Vagina (tissue), 2 donors: ENCODE measurements at regions not wholly inside any gene's neighbourhood (a gene's known extent, or its start where the extent isn't known, plus 50 kb on each side); places are given as distances from the start of the nearest gene placed in this dataset.
"Not testable (repeated sequence)": the region's sequence is repeated elsewhere in the genome, so short reads cannot be mapped to it uniquely, and the experiment has no call there.

Experiments used
- DNase-seq, 2 donors: peaks; one replicate each; pipeline ENCODE4 v3.0.0-alpha.2; 2017; ENCODE audit errors: extremely low spot score in 2 of 2
- H3K27ac ChIP-seq: fragments of 200-600 bp; sonication (generic); one replicate; pipeline ENCODE4 v1.5.1; 2019
- H3K27me3 ChIP-seq: fragments of 200-600 bp; sonication (generic); one replicate; pipeline ENCODE4 v1.5.1; 2019
- H3K36me3 ChIP-seq, 2 donors: fragments of 200-600 bp; sonication (generic); one replicate each; pipeline ENCODE4 v1.5.1; 2017 to 2019
- H3K4me1 ChIP-seq: fragments of 200-600 bp; sonication (generic); one replicate; pipeline ENCODE4 v1.5.1; 2019
- H3K4me3 ChIP-seq, 2 donors: fragments of 200-600 bp; sonication (generic); 1 replicate in 1 of 2; 2 replicates in 1 of 2; pipeline ENCODE4 v1.5.1; 2016 to 2019
- H3K9me3 ChIP-seq: fragments of 200-600 bp; sonication (generic); one replicate; pipeline ENCODE4 v1.5.1; 2019
- POLR2A ChIP-seq, 2 donors: fragments of 450-650 bp; IDR thresholded peaks; one replicate each; pipeline ENCODE4 v1.6.1; 2017; ENCODE audit warnings: antibody characterized with exemption in 2 of 2, mild to moderate bottlenecking in 2 of 2, moderate library complexity in 2 of 2
- POLR2AphosphoS5 ChIP-seq, 2 donors: sonication (generic); formaldehyde crosslinking; IDR thresholded peaks; one replicate each; pipeline ENCODE4 v1.9.0; 2017; ENCODE audit warnings: antibody characterized with exemption in 2 of 2, mild to moderate bottlenecking in 2 of 2, low read depth in 1 of 2; ENCODE audit not compliant: insufficient read depth in 1 of 2
- intact Hi-C: fragments of 100-400 bp; cut with DNase I; formaldehyde crosslinking; loops from one replicate; pipeline ENCODE4 v1.15.1; 2023
- TF ChIP-seq, protein P1 (sequence below), 3 experiments: fragments of 450-650 bp in 2 of 3; fragments of 200-600 bp in 1 of 3; sonication (generic) in 1 of 3; IDR thresholded peaks; one replicate each; pipeline ENCODE4 v1.5.1; 2017 to 2019; ENCODE audit warnings: antibody characterized with exemption in 3 of 3, mild to moderate bottlenecking in 2 of 3, moderate library complexity in 2 of 3

DNA sequence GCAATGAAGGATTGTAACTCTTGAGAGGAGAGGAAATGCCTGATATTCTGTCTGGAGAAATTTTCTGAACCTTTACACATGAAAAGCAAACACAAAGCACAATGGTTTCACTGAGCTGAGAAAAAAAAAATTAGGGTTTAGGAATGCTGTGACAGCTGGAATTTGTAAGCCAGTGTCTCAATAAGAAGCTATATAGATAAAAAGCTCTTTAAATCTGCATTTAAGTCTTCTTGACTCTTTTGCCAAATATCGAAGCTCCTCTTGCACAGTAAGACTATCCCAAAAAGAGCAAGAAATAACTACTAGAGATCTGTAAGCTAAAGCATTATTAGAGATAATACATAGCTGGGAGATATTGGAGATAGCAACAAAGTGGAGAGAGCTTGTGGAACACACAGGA lies 1334.0 kb upstream of the CITED2 start:
- intact Hi-C loops: no loop called here
- no peaks in the 10 kb centered on the region for H3K9me3 ChIP-seq
- H3K4me1 ChIP-seq: no peaks in the 10 kb centered on the region
- H3K4me3 ChIP-seq: no peak overlapping the region
- no peak for TF ChIP-seq POLR2A (IDR thresholded peaks at IDR 0.05)
- TF ChIP-seq, protein P1, sequence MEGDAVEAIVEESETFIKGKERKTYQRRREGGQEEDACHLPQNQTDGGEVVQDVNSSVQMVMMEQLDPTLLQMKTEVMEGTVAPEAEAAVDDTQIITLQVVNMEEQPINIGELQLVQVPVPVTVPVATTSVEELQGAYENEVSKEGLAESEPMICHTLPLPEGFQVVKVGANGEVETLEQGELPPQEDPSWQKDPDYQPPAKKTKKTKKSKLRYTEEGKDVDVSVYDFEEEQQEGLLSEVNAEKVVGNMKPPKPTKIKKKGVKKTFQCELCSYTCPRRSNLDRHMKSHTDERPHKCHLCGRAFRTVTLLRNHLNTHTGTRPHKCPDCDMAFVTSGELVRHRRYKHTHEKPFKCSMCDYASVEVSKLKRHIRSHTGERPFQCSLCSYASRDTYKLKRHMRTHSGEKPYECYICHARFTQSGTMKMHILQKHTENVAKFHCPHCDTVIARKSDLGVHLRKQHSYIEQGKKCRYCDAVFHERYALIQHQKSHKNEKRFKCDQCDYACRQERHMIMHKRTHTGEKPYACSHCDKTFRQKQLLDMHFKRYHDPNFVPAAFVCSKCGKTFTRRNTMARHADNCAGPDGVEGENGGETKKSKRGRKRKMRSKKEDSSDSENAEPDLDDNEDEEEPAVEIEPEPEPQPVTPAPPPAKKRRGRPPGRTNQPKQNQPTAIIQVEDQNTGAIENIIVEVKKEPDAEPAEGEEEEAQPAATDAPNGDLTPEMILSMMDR (IDR thresholded peaks at IDR 0.05): no peak
- no peak for TF ChIP-seq POLR2AphosphoS5 (IDR thresholded peaks at IDR 0.05; ENCODE audit: insufficient read depth in 1 of 2, low read depth in 1 of 2)
- DNase-seq: no peak
- H3K36me3 ChIP-seq: no peaks in the 10 kb centered on the region
- H3K27ac ChIP-seq: no peak overlapping the region
- no peaks in the 10 kb centered on the region for H3K27me3 ChIP-seq

DNA sequence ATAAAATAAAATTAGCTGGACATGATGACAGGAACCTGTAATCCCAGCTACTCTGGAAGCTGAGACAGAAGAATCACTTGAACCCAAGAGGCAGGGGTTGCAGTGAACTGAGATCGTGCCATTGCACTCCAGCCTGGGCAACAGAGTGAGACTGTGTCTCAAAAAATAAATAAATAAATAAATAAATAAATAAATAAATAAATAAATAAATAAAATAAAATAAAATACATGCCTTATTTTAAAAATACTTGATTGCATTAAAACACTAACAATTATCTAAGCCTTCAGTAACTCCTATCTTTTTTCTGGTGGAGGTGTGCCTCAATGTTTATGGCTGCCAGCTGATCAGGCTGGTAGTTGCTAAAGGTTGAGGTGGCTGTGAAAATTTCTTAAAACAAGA lies 1329.6 kb upstream of the CITED2 start:
- H3K4me3 ChIP-seq, H3K4me1 ChIP-seq, intact Hi-C loops, H3K27me3 ChIP-seq, H3K27ac ChIP-seq, H3K36me3 ChIP-seq, H3K9me3 ChIP-seq, DNase-seq: not testable (repeated sequence)

DNA sequence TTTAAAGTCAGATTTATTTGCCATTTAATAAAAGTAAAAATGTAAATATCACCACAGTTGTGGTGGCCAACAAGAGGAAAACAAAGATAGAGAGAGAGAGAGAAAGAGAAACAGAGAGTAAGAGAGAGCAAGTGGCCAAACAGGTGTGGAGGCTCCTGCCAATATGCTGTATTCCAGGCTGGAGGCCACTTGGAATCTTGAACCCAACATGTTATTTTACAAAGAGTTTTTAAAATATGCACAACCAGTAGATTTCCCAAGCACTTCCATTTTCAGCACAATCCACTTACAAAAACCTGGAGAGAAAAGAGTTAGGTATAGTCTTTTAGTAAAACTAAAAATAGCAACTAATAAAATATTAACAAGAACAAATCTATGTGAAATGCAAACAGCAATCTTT lies 1323.1 kb upstream of the CITED2 start:
- Histone ChIP-seq H3K4me1 (no peaks in the 10 kb centered on the region), H3K36me3 (no peaks in the 10 kb centered on the region), H3K27ac (no peak overlapping the region), H3K4me3 (no peak overlapping the region), H3K9me3 (no peaks in the 10 kb centered on the region), H3K27me3 (no peaks in the 10 kb centered on the region)
- intact Hi-C loops: no loop called here
- TF ChIP-seq POLR2AphosphoS5 (IDR thresholded peaks at IDR 0.05; ENCODE audit: insufficient read depth in 1 of 2, low read depth in 1 of 2): no peak
- TF ChIP-seq, protein P1 (IDR thresholded peaks at IDR 0.05): no peak
- TF ChIP-seq POLR2A (IDR thresholded peaks at IDR 0.05): no peak
- DNase-seq: no peak

DNA sequence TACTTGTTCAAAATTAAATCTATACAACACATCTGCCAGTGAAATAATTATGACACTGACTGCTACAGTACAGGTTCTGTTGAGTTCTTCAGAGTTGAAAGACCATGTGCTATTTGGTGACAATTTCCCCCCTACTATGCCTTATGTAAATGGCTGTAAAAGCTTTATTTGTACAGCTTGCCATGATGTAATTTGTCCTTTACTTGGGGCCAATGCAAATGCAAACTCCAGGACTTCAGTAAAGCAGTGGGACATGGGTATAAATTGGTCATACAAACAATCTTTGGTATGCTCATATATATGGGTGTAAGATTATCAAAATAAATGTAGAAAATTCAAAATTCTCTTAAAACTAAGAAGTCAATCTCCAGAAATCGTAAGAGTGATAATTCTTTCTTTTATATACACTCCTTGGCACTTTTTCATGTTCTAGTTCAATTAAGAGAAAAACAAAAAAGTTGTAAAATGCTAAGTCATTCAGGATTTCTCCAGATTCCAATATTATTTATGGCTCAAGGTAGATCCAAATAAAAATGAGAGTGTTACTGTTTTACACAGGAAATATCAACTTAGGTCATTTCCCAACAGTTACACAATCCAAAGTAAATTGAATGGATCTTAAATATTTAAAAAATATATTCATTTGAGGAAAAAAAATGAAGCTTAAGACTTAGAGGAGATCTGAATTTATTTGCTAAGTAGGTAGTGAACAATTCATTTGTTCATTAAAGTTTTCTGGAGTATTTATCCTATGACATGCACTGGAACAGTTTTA lies 1310.5 kb upstream of the CITED2 start:
- Histone ChIP-seq H3K9me3 (no peaks in the 10 kb centered on the region), H3K4me3 (no peak overlapping the region), H3K27ac (no peak overlapping the region), H3K36me3 (no peaks in the 10 kb centered on the region), H3K27me3 (no peaks in the 10 kb centered on the region), H3K4me1 (no peaks in the 10 kb centered on the region)
- no peak for DNase-seq
- intact Hi-C loops: no loop called here
- TF ChIP-seq, protein P1 (IDR thresholded peaks at IDR 0.05): no peak
- no peak for TF ChIP-seq POLR2AphosphoS5 (IDR thresholded peaks at IDR 0.05; ENCODE audit: insufficient read depth in 1 of 2, low read depth in 1 of 2)
- TF ChIP-seq POLR2A (IDR thresholded peaks at IDR 0.05): no peak

DNA sequence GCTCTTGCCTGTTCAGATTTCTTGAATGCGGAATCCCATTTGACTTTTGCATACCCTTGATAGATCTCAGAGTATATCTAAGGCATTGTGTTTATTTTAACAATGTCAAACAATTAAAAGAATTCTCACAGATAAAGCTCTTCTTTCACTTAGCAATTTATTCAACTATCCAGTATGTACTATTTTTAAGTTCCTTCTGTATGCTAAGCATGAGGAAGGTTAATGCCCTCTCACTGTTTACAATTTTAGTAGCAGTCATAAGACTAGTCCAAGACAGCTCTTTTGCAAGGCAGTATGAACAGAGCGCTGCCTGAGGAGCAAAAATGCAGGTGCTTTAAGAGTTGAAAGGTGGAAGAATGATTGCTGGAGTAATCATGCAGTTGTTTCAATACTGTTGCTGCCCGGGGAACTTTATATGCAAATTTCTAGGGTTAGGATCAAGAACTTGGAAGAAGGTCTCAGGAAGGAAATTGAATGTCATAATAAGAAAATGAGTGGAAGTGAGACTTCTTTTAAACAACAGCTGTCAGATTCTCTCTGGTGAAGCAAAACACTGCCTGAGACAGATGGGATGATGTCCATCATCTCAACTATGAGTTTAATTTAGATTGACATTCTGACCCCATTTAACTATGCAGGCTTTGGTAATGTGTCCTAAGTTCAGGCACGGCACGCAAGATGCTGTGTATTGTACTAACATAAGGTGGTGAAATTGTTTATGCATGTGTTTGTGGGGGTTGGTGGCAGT lies 1303.5 kb upstream of the CITED2 start:
- intact Hi-C loops: no loop called here
- H3K27ac ChIP-seq: no peak overlapping the region
- no peaks in the 10 kb centered on the region for H3K36me3 ChIP-seq
- H3K9me3 ChIP-seq: no peaks in the 10 kb centered on the region
- no peak for DNase-seq
- no peak overlapping the region for H3K4me3 ChIP-seq
- TF ChIP-seq POLR2AphosphoS5 (IDR thresholded peaks at IDR 0.05; ENCODE audit: insufficient read depth in 1 of 2, low read depth in 1 of 2): no peak
- TF ChIP-seq, protein P1 (IDR thresholded peaks at IDR 0.05): no peak
- TF ChIP-seq POLR2A (IDR thresholded peaks at IDR 0.05): no peak
- no peaks in the 10 kb centered on the region for H3K27me3 ChIP-seq
- no peaks in the 10 kb centered on the region for H3K4me1 ChIP-seq
